GM21447 (cell line): ENCODE measurements at regions not wholly inside any gene's neighbourhood (a gene's known extent, or its start where the extent isn't known, plus 50 kb on each side); places are given as distances from the start of the nearest gene placed in this dataset.
"Not testable (repeated sequence)": the region's sequence is repeated elsewhere in the genome, so short reads cannot be mapped to it uniquely, and the experiment has no call there.

Experiments
- ATAC-seq: cut with Tn5 transposase; IDR thresholded peaks from one replicate; pipeline ENCODE4 v1.9.1; 2021; ENCODE audit not compliant: unreplicated experiment

DNA sequence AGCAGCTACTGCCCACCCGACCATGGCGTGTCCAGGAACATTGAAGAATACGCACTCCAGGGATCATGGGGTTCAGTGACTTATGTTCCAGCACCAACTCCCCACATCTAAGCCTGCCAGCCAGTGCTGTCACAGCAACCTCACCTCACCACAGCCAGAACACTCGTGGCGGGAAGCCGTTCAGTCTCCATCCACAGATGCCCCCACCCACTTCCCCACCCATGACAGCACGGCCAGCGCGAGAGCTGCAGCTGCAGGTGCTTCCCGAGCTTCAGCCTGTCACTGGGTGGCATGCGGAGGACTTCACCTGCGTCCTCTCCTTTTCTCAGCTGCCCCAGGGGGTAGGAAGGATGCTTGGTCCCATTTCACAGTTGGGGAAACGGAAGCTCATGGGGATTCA, 50.3 kb downstream of the RBFOX3 start:
- ATAC-seq = no peak

- ATAC-seq = no peak
Measured at GRCh38 chr17:79559111-79559887, 51.6 kb downstream of the RBFOX3 start.

DNA sequence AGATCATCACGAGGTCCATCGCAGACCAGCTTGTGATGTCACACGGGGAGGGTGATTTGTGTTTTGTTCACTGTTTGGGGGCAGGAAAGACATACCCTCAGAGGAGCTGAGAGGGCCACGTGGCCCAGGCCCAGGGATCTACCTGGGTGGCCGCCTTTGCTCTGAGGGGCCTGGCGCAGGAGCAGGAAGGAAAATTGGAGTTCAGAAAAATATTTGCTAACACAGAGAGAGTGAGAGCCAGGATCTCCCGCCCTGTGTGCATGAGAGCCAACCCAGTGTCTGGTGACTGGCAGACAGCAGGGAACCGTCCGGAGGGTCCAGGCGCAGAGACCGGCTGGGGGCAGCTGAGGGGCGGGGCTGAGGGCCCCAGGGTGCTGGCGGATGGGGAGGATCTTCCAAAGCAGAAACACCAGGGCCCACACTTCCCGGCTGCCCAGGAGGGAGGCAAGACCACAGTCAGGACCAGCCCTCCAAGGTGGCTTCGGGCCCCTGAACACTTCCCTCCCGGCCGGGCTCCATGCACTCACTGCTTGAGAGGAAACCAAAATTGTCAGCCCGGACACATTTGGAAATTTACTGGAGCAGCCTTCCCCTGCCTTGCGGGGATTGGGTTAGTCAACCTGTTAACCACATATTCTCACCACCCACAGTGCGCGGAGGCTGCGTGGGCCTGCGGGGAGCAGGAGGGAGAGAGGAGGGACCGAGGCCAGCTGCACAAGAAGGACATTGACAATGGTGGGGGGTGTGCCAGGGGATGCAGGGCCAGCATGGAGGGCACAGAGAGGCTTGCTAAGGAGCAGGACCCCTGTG, 52.6 kb downstream of the RBFOX3 start:
- no peak for ATAC-seq

DNA sequence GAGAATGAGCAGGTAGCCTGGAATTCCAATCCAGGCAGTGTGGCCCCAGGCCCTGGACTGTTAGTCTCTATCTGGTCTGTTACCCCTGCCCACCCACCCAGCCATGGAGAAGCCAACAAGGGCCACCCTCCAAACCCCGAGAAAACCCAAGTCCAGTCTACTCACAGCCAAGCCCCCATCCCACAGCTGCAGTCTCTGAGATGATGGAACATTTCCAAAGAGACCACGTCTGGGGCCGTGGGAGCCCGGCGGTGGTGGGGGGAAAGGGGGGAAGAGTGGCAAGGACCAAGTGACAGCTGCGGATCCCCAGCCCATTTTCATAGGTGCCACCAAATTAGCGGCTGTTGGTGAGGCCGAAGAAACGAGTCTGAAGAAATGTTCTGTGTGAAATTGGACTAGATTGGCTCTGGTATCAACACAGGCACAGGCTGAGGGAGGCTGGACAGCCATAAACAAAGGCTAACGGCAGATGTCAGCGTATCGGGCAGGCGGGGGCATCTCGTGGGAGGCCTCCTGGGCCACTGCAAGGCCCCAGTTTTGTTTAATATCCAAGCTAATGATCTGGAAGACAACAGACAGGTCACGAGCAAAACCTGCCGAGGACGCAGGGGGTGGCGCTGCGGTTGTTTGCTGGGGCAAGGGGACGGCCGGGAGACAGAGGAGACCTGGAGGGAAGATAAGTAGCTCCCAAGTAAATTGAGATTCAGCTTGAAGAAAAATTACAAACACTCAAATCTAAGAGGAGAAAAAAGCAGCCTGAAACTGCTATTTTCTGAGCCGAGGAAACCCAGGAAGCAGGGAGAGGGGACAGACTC, 53.4 kb downstream of the RBFOX3 start:
- no peak for ATAC-seq

- no peak for ATAC-seq
Measured at GRCh38 chr17:79556271-79556670, 54.6 kb downstream of the RBFOX3 start.

GRCh38 chr17:79555543-79555942, 55.3 kb downstream of the RBFOX3 start:
- ATAC-seq = no peak

DNA sequence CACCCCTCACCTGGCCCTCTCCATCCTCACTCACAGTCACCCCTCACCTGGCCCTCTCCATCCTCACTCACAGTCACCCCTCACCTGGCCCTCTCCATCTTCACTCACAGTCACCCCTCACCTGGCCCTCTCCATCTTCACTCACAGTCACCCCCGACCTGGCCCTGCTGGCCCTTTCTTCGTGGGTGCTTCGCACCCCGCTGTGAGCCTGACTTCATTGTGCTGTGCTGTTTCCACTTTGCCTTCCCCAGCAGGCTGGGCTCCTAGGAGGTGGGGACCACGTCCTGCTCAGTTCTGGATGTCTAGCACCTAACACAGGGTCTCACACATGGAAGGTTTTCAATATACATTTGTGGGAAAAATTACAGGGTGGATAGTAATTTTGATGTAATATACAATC, 56.5 kb downstream of the RBFOX3 start:
- ATAC-seq = not testable (repeated sequence)

DNA sequence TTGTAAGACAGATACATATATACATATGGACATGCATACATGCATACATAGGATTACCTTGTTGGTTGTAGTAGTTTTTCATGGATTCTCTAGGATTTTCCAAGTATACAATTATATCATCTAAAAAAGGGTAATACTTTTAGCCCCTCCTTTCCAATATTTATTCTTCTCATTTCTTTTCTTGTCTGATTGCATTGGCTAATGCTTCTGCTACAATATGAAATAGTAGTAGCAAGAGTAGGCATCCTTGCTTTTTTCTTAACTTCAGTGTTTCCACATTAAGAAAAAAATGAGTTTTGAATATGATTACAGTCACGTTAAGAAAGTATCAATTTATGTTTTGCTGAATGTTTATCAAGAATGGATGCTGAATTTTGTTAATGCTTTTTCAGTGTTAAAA, 58.0 kb downstream of the RBFOX3 start:
- no peak for ATAC-seq

GRCh38 chr17:79552405-79552804, 58.4 kb downstream of the RBFOX3 start:
- no peak for ATAC-seq

DNA sequence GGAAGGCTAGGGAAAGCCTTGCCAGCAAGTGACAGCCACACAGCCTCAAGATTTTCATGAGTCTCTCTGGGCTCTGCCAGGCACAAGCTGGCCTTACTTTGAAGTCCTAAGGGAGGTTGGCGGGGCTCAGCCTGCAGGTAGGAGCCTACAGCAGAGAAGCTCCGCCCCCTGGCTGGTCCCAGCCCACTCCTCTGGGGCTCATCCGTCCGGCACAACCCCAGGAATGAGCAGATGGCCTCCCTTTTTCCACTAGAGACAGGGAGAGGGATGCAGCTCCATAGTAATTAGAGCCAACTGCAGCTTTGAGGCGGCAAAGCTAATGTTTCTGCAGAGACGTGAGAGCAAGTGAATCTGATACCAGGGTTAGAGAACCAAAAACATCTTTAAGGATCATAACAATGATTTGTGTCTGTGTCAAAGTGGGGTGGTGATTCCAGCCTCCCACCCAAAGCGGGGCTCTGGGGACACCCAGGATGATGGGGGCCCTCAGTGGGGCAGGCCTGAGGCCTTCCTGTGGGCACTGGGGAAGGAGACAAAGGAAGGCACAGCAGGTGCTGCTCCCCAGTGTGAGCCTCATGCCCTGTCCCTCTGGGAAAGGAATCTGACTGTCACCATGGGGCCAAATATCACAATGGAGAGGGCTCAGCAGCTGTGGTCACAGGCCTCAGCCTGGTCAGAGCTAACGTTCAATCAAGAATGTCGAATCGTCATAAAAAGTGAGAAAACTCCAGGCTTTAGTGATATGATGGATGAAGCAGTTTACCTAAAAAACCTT, 61.5 kb downstream of the RBFOX3 start:
- ATAC-seq = no peak

GRCh38 chr17:79548116-79548515, 62.7 kb downstream of the RBFOX3 start:
- ATAC-seq = no peak

DNA sequence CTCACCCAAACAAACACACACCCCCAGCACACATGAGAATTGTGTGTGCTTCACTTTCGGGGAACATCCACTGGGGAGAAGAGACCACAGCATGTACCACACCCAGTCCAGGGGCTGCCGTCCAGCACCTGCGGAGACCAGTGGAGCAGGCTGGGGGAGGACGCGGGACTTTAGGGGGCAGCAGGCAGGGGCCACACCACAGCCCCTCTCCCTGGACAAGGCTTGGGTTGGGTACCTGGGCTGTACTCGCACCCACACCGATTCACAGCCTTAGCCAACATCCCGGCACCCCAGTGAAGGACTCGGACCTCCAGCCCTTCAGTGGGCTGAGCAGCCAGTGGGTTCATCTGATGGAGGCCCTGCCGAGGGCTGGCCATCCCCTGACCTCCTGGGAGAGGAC, 63.3 kb downstream of the RBFOX3 start:
- no peak for ATAC-seq

DNA sequence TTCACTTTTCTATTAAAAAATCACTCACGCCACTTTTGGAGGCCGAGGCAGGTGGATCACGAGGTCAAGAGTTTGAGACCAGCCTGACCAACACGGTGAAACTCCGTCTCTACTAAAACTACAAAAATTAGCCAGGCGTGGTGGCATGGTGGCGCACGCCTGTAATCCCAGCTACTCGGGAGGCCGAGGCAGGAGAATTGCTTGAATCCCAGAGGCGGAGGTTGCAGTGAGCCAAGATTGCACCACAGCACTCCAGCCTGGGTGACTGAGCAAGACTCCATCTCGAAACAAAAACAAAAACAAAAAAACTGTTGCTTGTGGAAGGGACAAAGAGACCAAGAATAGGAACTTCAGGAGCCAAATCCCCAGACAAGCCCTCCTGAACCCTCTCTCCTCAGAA, 63.7 kb downstream of the RBFOX3 start:
- not testable (repeated sequence) for ATAC-seq

DNA sequence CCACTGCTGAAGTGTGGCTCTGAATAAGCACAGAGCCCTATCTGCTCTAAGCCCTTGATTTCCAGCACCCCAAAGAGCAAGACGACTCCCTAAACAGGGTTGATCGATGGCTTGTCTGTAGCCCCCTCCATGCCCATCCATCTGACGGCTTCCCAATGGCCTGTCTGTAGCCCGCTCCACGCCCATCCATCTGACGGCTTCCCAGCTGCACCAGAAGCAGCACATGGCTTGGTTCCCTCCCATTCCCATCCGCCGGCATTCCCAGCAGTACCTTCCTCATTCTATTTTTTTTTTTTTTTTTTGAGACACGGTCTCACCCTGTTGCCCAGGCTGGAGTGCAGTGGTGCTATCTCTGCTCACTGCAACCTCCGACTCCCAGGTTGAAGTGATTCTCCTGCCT, 64.5 kb downstream of the RBFOX3 start:
- ATAC-seq = no peak

DNA sequence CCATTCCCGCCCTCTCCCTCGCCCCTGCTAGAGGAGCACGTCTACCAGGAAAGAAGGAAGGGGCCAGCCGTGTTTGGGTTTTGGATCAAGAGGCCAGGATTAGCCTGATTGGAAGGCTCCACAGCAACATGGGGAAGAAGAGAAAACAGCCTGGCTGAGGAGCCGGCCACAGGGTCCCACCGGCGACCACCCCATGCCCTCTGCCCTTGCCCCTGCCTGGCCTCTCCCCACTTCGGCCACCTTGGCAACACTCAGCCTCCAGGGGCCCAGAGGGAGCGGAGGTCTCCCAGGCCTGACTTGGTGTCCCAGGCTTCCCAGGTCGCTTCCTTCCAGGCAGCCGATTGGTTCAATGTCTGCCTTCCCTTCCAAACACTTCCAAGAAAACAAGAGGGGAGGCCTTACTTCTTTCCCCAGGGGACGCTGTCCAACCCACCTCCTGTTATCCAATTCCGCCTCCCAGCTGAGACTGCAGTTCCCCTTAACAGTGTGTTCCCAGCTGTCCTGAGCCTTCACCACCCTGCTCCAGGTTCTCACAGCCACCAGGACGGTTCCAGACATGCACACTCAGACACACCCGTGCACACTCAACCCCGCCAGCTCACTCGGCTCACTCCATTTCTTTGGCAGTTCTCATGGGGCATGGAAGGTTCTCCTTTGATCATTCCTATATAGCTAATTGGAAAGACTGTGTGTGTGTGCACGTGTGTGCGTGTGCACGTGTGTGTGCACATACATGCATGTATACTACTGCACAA, 65.4 kb downstream of the RBFOX3 start:
- ATAC-seq = no peak

DNA sequence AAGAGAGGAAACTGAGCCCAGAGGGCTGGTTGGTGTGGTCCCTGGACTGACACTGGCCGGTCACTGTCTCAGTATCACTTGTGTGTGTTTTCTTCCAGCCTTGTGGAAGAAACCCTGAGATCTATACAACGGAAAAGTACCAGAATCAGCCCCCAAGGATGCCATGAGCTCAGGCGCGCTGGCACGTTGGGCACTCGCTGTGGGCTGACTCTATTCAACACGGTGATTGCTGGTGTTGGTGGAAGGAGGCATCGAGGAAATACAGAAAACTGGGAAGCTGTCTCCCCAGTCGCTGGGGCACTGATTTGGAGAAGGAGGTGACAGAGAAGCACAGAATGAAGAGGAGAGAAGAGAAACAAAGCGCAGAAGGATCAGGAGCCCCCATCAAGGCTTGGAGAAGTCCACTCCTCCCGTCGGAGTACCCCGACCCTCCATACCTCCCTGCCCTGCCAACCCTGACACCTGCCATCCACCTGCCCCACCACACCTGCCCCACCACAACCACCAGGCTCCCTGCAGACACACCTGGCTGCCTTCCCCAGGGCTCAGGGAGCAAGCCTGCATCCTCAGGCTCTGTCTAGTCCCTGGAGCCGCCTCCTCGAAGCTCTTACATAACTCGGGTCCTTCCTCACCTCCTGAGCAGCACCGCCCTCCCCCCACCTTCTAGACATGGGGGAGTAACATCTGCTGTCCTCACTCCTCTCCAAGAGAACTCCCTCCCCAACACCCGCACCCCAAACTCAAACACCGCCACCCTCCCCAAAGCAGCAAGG, 66.5 kb downstream of the RBFOX3 start:
- no peak for ATAC-seq

GRCh38 chr17:79543531-79543930, 67.3 kb downstream of the RBFOX3 start:
- no peak for ATAC-seq

DNA sequence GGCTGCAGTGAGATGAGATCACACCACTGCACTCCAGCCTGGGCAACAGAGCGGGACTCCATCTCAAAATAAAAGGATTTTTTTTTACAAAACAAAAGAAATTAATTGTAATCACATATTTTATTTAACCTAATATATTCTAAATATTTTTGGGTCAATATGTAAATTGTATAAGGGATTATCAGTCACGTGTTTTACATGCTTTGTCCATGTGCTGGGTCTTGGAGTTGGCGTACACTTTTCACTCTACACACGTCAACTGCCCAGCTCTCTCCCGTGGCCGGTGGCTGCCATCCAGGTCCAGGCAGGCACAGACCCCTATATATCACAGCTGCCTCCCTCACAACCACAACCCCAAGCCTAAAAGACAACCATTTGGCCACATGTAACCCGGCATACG, 68.1 kb downstream of the RBFOX3 start:
- no peak for ATAC-seq
